Activated CD4-positive, alpha-beta T cell treated with anti-CD3 and anti-CD28 coated beads for 4 hours (primary cell): ENCODE measurements at regions not wholly inside any gene's neighbourhood (a gene's known extent, or its start where the extent isn't known, plus 50 kb on each side); places are given as distances from the start of the nearest gene placed in this dataset.
"Not testable (repeated sequence)": the region's sequence is repeated elsewhere in the genome, so short reads cannot be mapped to it uniquely, and the experiment has no call there.

ENCODE experiments used
- DNase-seq, 2 donors: peaks; one replicate each; pipeline ENCODE4 v3.0.0-alpha.2; 2020

DNA sequence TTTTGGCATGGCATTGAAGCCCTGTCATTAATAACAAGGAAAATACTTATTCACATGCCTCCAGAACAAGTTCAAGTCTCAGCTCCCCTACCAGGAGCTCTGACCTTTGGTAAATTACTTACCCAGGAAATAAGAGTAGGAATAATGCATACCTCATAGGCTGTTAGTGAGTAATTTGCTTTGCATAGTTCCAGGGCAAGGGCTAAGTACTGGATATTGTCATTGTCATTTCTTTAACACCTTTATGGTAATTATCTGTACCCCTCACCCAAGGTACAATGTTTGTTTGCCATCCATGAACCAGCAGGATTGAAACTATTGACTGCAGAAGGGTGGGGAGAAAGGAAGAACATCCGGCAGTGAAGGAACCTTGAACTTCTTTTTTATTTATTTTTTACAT lies 148.5 kb downstream of the SOX2 start:
- no peak for DNase-seq

DNA sequence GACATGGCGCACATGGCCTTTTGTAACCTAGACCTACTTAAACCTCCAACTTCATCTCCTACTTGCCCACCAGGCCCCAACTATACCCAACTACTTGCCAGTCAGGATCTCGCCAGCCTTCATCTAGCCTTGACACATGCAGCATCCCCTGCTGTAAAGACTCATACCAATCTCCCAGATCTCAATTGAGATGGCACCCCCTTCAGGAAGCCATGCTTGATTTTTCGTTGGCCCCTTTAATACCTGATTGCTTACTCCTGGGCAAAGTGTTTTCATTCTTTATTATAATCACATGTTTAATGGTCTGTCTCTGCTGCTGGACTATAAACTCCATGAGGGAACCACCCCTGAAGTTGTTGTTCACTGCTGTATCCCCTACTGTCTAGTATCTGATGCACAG lies 150.8 kb downstream of the SOX2 start:
- DNase-seq = no peak

DNA sequence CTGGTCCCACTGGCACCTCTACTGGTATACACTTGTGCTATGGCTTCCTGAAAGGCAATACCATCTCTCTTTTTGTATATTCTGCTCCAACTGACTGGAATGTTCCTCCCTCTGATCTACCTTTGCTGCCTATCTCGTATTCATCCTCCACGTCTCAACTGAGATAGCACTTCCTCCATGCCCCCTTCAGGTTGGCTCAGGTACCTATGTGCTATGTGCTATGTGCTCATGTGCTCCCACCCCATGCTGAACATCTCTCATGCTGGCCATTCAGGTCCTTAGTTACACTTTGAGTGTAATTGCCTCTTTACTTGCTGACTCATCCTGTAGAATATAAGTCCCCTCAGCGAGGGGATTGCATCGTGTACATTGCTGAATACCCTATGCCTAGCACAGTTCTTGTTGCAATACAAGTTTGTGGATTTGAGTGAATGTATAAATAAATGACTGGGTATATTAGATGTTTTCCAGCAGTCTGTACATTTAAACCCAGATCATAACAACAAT lies 156.9 kb downstream of the SOX2 start:
- no peak for DNase-seq

DNA sequence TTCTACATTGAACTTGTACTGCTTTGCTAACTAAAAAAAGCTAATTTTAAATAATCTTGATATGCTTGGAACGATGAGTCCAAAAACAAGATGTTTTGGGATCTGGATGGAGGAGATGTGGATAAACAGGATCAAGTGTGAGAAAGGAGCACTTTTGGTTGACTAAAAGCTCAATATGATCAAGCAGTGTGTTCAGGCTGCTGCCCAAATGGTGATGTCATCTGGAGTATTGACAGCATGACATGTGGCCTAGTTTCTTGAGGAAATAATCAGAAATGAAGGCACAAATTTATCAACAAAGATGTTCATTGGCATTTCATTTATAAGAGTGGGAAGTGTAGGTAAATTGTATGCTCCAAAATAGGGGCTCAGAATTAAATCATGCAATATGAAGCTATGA lies 161.2 kb downstream of the SOX2 start:
- no peak for DNase-seq

DNA sequence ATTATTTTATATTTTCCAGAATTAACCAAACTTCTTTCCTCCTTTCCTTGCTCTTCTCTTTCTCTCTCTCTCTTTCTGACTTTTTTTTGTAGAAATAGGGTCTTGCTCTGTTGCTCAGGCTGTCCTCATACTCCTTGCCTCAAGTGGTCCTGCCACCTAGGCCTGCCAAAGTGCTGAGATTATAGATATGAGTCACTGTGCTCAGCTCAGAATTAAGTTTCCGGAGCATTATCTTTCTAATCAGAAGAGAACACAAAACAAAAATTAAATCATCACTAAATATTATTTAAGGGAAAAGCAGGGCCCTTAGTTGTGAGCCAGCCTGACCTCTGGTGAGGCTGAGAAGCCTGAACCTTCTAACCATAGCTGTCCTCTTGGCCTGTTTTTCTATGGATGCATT lies 168.2 kb downstream of the SOX2 start:
- DNase-seq = no peak

DNA sequence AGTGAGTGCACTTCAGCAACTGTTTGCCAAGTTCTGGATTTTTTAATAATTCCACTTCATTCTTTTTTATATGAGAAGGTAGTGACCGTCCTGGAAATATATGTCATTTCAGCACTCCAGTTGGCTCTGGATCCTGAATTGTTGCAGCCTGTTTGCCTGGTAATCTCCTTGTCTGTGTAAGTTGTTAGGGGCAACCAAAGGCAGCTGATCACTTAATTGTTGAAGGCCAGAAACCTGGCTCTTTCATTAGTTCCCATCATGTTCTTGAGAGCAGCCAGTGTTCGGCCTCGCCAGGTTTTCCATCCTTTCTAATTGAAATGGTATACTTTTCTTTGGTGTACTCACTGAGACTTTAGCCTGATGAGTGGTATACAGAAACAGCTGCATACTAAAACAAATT lies 168.6 kb downstream of the SOX2 start:
- DNase-seq = no peak

DNA sequence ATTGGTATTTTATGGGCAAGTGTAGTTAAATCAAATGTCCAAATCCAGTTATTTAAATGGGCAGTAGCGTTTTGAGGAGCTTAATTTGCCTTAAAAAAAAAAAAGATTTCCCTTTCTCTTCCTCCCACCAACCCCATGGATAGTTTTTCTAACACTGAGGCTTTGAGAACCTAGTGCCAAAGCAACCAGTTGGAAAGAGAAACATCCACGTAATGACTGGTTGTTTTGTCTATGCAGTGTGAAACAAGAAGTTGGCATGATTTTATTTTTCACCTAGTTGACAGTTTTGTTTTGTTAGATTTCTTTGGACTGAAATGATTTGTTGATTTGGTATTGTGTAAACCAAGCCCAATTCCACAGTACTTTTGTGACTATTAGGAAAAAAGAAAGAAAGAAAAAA lies 170.0 kb downstream of the SOX2 start:
- DNase-seq = no peak

DNA sequence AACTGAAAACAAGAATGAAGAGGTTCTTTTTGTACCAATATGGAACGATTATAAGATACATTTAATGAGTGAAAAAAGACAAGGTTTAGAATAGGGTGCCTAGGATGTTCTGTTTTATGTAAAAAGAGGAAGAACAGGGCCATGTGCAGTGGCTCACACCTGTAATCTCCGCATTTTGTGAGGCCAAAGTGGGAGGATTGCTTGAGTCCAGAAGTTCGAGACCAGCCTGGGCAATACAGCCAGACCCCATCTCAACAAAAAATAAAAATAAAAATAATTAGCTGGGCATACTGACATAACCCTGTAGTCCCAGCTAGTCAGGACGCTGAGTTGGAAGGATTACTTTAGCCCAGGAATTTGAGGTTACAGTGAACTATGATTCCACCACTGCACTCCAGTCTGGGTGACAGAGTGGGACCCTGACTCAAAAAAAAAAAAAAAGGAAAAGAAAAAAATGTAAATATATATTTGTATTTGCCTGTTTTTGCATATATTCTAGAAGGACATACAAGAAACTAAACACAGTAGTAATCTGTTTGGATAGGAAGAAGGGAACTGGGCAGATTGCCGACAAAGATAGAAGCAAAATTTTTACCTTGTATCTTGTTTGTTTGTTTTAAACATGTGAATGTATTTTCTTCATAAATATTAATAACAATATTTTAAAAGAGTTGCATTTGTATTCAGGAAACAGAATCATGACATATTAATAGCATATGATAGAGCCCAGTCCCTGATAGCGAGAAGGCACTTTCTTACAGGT lies 174.3 kb downstream of the SOX2 start:
- DNase-seq = no peak

DNA sequence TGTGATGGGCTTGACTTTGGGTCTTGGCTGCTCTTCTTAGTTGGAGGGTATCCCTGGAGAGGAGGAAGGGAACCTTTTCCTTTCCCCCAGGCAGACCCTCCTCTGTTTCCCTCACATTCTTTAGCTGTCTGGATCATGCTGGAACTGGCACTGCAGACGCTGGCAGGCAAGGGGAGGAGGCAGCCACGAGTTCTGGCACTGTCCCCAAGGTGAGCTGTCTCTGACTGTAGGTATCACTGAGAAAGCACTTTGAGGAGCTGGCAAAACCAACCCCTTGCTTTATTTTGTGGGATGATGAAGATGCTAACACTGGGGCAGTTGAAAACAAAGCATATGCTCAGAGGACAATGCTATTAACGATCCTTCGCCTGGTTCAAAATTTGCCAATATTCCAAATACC lies 175.0 kb downstream of the SOX2 start:
- no peak for DNase-seq

DNA sequence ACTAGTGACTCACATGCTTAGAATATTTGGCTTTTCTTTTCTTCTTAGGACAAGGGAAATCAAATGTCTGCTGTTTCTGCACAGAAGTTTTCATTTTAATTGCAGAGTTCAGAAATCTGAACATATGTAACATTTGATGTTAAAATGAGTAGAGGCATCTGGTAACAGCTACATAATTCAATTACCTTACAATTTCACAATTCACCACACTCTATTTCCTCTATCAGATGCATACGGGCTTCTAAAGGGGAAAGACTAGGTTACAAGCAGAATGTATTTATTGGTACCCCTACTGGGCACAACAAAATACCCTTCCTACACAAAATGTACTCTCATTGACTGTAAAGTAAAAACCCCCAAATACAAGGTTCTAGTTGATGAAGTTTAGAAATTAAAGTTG lies 176.0 kb downstream of the SOX2 start:
- no peak for DNase-seq

DNA sequence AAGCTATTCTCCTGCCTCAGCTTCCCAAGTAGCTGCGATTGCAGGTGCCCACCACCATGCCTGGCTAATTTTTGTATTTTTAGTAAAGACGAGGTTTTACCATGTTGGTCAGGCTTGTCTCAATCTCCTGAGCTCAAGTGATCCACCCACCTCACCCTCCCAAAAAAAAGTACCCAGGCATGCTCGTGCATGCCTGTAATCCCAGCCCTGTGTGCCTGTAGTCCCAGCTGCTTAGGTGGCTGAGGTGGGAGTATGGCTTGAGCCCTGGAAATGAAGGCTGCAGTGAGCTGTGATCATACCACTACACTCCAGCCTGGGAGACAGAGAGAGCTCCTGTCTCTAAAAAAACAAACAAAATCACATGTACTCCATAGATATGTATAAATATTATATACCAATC lies 176.5 kb downstream of the SOX2 start:
- no peak for DNase-seq

DNA sequence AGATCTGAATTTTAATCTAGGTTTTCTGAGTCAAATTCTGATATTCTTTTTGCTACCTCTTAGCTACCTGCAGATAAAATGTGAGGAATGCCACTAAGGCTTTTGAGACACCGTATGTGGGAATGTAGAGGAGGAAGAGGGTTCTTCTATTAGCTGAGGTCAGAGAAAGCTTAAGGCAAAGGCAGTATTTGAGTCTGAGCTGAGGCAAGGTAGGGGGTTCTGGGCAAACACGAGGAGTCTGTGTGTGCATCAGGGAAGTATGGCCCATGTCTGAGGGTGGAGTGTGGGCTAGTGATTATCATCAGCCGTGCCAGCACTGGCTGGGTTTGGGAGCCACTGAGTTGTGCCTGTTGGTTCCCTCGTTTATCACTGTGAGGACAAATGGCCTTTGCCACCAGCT lies 181.1 kb downstream of the SOX2 start:
- DNase-seq = no peak

DNA sequence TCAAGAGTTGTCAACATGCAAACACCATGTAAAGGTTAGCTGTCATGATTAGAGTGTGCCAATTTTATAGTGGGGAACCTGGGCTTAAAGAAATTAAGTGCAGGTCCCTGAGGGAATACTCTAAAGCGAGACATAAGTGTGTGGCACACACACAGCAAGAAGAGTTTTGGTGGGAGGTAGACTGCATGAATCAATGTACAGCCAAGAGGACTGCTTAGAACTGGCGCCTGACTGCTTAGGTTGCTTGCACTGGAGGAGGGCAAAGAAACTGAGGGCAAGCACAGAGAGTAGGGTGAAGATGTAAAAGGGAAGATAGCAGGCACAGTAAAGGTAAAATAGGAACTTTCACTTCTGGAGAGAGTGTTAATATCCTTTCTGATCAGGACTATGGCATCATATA lies 184.9 kb downstream of the SOX2 start:
- DNase-seq = no peak

DNA sequence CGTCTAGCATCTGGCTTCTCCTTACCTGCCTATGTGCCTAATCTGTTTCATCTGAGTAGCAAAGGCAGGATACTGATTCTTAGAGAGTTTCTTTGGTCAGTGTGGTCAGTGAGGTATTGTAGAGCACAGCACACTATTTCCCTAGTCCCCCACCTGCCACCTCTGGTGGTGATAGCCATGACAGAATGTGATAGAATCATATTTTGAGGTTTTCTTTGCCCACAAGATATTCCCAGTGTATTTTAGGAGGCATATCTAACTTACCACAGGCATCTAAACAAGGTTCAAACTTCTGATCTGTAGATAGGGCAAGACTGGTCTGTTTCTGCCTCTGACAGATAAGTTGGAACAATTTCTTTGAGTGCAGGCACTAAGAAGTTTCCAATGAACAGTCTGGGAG lies 188.0 kb downstream of the SOX2 start:
- no peak for DNase-seq

DNA sequence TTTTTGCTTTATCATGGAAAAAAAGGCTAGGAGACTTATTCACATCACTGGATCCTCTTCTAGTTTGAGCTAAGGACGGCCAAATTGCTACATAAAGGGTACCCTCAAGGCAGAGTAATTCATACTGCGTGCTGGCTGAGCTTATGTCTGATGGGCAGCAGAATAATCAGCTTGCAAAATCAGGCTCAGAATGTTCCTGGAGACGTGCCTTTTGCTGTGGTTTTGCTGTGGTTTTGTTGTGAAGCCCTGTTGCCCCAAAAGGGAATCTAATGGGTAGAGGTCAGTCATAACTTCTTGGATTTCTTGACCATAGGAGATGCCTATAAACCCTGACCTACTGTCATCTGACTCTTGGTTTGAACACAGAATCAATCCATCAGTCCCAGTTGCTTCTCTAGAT lies 189.9 kb downstream of the SOX2 start:
- DNase-seq = no peak

DNA sequence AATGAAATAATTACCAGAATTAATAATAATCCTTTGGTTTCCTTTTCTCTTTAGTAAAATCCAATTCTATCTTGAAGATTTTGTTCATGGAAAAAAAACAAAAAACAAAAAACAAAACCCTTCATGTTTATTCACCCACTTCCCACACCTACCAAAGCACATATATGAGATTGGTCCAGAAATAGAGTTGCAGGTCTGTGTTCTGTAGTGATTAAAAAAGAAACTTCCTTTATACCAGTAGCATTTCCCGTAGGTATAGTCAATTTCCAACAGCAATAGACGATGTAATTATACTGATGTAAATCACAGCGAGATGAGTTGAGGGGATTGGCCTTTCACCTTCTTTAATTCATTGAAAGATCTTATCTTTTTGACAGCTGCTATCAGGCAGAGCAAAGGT lies 194.6 kb downstream of the SOX2 start:
- no peak for DNase-seq

DNA sequence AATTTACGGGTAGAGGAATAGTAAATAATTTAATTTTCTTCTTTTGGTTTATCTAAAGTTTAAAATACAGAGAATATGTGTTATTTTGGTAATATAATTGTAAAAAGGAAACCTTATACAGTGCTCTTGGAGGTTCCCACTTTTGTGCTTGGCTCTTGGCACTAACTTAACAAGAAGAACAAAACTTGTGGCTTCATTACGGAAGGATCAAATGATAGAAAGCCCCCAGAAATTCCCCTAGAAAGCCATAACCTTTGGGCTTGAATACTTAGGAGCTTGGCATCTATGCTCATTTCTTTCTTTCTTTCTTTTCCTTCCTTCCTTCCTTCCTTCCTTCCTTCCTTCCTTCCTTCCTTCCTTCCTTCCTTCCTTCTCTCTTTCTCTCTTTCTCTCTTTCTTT lies 197.5 kb downstream of the SOX2 start:
- DNase-seq = no peak

DNA sequence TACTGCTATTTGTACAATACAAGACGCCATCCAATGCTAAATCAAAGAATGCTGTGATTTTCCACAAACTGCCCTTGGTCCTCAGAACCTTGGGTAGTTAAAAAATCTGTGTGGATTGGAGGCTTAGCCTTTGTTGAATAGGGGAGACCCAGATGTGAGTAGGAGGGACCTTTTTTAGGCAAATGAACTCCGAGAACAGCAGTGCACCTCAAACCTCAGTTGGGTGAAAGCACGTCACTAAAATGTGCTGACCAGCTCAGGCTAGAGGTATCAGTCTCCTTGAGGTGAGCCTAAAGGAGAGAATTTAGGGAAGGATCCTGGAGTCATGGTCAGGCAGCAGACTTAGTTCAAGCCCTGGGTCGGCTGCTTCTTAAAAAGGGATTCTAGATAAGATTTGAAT lies 200.7 kb downstream of the SOX2 start:
- DNase-seq = no peak

DNA sequence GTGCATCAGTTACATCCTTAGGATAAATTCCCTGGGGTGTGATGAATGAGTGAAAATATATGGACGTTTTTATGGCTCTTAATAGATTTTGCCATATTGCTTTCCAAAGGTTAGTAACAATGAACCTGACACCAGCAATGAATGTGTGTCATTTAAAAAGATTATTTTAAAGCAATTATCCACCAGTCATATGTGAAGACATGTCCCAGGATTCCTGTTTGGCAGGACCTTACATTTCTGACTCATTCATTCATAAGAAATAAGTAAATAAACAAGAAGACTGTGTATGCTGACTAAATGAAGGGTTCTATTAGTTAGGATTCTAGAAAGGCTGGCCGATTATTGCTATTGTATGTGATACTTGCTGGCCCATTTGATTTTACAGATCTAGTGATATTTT lies 201.5 kb downstream of the SOX2 start:
- DNase-seq = no peak

DNA sequence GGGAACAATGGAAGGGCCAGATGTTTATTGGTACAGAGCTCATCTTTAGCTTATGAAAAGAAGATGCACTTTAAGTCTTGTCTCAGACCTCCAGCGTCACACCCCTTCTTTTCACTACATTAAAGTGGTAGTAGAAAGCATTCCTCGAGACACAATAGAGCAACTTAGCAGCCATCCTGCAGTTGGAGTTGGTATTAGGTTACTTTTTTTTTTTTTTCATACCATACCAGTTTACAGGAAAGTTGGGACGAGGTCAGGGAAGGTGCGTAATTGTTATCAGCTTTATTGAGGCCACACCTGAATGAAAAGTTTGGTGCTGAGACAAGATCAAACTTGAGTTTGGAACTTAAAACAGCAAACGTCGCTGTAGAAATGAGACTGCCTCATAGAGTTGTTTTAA lies 203.8 kb downstream of the SOX2 start:
- no peak for DNase-seq

DNA sequence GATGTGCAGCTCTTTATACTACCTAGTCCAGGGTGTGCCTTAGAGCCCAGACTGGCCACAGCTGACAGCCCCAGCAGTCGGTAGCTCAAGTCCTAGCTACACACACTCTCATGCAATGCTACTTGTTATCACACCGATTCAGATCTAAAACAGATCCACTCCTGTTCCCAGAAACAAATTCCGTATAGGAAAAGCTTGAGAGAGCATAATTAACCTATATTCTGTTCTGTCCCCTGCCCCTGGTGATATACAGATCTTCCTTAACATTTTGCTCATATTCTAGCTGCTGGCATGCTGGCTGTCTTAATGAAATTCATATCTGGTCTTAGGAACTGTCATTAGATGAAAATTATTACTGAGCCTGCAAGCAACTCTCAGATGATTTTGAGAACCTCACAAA lies 204.3 kb downstream of the SOX2 start:
- no peak for DNase-seq

DNA sequence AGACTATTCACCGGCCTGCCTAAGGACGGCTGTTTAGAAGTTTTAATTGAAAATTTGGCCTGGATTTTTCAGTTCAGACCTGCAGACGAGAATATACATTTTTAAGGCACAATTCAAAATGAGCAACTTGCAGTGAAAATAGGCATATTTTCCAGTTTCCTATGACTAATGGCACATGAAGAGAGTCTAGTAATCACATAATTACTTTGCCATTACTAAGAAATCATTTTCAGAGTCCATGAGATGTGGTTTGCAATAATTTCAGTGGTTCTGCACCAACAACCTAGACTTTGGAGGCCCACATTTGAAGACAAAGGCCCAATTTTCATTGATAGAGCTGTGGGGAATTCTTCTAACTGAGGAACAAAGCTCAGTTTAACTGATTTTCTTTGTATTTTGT lies 205.3 kb downstream of the SOX2 start:
- DNase-seq = no peak

DNA sequence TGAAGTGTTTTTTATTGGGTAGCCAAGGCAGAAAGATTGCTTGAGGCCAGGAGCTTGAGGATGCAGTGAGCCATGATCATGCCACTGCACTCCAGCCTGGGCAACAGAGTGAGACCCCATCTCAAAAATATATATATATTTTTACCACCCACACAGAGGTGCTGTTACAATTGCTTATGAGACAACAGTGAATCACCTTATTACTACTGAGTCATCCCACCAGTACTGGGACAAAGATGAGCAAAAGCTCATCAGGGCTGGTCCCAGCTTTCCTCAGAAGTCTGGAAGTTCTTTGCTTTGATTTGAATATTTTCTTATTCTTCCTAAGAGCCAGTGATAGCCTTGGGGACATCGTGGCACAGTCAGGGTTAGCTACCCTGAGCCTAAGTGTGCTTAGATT lies 207.7 kb downstream of the SOX2 start:
- DNase-seq = no peak

DNA sequence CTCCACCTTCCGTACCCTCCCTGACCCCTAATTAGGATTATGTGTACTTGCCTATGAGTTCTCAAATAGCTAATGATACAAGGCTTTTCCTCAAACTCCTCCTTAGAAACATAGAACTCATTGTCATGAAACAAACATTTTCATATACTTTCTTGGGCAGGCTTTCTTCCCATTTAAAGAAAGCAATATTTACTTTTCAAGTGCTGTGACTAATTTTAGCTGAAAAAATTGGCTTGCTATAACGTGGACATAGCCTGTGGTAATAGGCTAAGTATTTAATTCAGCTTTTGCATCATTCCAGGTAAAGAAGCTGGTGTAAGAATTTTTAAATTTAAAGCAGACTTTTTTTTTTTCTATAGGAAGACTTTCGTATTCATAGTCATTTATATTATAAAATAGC lies 208.7 kb downstream of the SOX2 start:
- no peak for DNase-seq

DNA sequence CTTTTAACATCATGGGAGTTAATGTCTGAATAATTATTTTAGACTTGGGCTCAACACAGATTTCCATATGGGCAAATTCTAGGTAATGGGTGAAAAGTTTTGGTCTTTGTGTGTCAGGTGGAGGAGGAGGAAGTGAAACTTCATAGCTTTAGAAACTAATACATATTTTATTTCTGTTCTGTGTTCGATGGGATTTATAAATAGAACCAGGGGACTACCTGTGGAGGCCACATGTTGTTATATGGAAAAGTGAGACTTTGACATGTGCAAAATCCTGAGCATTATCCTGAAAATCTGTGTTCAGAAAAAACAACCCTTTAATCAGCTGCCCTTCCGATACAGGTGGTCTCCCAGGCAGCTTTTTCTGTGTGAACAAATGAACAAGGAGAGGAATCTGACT lies 209.5 kb downstream of the SOX2 start:
- no peak for DNase-seq

DNA sequence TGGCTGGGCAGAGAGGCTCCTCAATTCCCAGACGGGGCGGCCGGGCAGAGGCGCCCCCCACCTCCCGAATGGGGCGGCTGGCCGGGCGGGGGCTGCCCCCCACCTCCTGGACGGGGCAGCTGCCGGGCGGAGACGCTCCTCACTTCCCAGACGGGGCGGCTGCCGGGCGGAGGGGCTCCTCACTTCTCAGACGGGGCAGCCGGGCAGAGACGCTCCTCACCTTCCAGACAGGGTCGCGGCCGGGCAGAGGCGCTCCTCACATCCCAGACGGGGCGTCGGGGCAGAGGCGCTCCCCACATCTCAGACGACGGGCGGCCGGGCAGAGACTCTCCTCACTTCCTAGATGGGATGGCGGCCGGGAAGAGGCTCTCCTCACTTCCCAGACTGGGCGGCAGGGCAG lies 214.1 kb downstream of the SOX2 start:
- DNase-seq = not testable (repeated sequence)
